LHCN-M2 (cell line): ENCODE measurements at regions not wholly inside any gene's neighbourhood (a gene's known extent, or its start where the extent isn't known, plus 50 kb on each side); places are given as distances from the start of the nearest gene placed in this dataset.

Source experiments
- DNase-seq: peaks from one replicate; pipeline ENCODE4 v3.0.0-alpha.2; 2012; ENCODE audit warnings: low read depth

DNA sequence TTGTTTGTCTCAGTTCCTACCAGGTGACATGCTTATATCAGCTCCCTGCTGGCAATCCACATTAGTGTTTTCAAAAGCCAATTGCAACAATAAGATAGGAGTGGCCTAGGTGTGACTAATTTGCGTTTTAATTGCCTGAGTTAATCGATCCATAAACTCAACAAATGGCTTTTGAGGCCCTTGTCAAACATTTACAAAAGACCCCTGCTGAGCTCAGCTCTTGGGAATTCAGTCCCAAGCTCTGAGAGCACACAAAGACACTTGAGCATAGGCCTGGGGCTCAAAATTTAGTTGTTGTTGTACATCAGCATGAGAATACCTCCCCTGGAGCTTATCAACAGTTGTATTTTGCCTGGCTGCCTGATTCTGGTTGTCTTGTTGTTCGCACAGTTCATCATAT, 1134.4 kb upstream of the TSPY4 start:
- DNase-seq = no peak

DNA sequence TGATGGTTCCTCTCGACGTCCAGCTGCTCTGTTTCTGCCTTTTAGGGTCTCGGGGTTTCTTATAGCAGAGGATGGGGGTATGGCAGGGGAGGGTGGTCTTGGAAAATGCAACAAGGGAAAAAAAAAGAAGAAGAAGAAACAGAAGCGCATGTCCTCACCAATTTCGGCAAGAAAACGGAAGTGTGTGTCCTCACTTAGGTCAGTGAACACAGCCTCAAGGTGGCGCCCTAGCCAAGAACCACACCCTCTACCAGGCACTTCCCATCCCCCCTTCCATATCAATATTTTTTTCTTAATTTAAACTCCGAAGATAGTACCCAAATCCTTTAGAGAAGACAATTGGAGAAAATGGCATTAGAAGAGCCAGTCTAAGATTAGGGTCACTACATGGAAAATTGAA, 1096.1 kb upstream of the TSPY4 start:
- DNase-seq = no peak

GRCh38 chrY:8273807-8274206, 1063.5 kb upstream of the TSPY4 start:
- no peak for DNase-seq

DNA sequence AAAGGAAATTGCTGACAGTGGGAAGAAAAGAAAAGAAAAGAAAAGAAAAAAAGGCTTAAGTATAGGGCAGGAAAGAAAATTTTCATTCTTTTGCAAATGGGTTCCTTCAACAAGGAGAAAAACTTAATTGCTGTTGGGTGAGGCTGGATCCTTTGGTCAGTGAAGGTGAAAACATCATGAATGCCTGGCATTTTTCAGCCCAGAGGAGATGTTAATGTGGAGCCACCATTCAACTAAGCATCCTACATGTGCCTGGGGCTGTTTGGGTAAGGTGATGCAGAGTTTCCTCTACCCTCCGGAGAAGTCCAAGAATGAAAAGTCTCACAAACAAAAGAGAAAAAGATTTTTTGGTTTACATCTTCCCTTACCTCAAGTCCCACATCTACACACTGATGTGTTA, 1032.2 kb upstream of the TSPY4 start:
- no peak for DNase-seq

DNA sequence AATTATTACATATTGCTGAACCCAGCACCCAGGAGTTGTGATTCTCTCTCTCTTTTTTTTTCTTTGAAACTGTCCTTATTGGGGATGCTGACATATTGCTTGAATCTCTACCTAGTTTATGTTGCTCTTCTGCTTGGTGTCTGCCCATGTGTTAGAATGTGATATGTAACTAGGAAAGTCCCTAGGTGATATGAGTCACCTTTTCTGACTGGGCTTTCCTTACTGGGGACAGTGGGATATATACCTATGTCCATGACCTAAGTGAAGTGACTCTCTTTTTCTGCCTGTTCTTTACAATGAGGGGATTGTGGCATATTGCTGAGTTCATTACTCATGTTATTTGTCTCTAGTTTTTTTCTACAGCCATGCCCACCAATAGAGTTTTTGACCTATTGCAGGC, 1013.2 kb upstream of the TSPY4 start:
- DNase-seq = no peak

GRCh38 chrY:8326944-8327343, 1010.3 kb upstream of the TSPY4 start:
- DNase-seq = no peak

- DNase-seq = no peak
These were observed 1009.4 kb upstream of the TSPY4 start for GRCh38 chrY:8327708-8328354.

GRCh38 chrY:8329431-8329830, 1007.8 kb upstream of the TSPY4 start:
- no peak for DNase-seq

DNA sequence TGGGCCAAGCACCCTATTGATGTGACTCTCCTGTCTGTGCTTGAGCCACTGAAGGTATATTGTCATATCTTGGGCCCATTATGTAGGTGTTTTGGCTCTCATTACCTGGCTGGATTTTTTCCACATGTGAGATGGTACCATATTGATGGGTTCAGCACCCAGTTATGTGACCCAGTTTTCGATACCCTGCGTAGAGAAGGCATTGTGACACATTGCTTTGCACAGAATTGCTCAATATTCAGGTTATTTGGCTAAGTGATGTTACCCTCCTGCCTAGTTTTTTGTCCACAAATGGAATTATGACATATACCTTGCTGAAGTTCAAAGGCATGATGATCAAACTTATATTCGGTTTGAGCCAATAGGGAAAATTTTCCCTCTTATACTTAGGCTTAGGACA, 1007.3 kb upstream of the TSPY4 start:
- no peak for DNase-seq

GRCh38 chrY:8333328-8333727, 1003.9 kb upstream of the TSPY4 start:
- no peak for DNase-seq

GRCh38 chrY:8335299-8335835, 1001.9 kb upstream of the TSPY4 start:
- DNase-seq = no peak

GRCh38 chrY:8336112-8336774, 1001.0 kb upstream of the TSPY4 start:
- DNase-seq = no peak

- no peak for DNase-seq
These were observed 996.3 kb upstream of the TSPY4 start for GRCh38 chrY:8341000-8341399.

GRCh38 chrY:8342173-8342572, 995.1 kb upstream of the TSPY4 start:
- no peak for DNase-seq

DNA sequence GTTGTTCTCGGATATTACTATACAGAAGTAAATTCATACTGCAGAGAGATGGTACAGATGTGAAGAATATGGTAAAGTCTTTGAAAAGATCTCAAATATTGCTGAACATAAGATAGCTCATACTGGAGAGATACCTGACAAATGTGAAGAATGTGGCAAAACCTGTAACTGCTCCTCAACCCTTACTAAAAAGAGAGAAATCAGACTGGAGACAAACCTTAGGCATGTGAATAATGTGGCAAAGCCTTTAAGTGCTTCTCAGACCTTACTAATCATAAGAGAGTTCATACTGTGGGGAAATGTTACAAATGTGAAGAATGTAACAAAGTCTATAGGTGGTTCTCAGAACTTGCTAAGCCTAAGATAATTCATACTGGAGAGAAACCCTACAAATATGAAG, 986.0 kb upstream of the TSPY4 start:
- DNase-seq = no peak

DNA sequence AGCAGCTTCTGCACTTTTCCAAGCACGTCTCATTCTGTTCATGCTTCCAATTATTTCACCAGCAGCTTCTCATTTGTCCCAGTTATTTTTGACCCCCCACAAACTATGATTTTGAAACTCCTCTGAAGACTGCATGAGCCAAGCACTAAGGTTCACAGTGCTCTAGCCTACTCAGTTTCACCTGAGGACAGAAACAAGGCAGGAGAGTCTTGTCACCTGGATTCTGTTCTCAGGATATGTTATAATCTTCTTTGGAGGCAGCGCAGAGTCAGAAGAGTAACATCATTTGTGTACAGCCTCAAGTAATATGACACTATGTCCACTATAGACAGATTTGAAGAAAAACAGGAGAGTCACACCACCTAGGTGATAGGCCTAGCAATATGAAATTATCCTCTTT, 985.1 kb upstream of the TSPY4 start:
- no peak for DNase-seq

- no peak for DNase-seq
These were observed 979.1 kb upstream of the TSPY4 start for GRCh38 chrY:8358161-8358560.

DNA sequence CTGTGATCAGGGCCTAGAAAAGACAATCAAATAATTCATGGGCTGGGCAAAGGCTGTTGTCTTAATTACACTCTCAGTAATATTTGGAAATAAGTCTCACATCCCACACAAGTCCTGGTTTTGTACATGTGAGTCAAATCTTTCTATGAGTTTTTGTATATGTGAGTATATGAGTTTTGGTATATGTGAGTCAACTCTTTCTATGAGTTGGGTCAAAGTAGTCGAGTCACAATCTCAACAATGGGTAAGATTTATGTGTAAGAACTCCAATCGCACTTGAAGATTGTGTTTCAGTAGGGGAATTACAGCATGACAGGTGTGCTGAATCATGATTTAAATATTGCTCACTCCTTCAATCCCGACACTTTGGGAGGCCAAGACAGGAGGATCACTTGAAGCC, 975.5 kb upstream of the TSPY4 start:
- no peak for DNase-seq

DNA sequence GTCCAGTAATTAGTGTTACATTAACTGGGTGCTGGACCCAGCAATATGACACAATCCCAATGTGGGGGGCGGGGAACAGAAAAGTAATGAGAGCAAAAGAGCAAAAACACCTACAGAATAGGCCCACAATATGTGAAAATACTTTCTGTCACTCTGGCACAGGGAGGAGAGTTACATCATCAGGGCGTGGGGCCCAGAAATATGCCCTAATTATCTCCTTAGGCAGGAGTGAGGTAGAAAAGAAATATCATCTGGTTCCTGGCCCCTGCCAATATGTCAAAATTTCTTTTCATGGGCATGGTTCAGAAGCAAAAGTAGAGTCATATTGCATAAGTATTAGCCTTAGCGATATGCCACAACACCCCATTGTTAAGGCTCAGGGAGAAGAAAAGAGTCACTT, 959.8 kb upstream of the TSPY4 start:
- DNase-seq = no peak

DNA sequence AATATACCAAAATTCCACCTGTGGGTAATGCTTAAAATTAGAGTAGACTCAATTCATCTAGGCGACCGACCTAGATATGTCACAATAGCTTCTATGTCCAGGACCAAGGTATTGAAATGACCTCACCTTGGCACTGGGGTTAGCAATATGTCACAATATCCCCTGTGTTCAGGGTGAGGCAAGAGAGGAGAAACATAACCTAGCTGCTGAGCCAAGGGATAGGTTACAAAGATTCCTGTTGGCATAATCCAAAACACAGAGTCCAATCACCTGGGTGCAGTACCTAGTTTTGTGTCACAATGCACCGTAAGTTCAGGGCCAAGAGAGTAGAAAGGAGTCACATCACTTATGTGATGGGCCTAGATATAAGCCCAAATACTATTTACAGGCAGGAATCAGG, 957.5 kb upstream of the TSPY4 start:
- DNase-seq = no peak

GRCh38 chrY:8381425-8381824, 955.8 kb upstream of the TSPY4 start:
- no peak for DNase-seq

DNA sequence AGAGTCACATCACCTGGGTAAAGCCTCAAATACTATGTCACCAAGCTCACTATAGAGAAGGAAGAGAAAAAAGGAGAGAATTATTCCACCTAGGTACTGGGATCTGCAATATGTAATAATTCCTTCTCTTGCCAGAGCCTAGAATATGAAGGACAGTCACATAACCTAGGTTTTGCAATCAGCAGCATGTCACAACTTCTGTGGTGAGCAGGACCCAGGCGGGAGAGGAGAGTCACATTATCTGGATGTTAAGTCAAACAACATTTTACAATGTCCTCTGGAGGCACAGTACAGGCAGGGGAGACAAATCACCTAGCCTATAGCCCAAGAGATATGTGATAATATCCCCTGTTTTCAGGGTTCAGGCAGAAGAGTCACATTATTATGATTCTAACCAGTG, 951.2 kb upstream of the TSPY4 start:
- DNase-seq = no peak

DNA sequence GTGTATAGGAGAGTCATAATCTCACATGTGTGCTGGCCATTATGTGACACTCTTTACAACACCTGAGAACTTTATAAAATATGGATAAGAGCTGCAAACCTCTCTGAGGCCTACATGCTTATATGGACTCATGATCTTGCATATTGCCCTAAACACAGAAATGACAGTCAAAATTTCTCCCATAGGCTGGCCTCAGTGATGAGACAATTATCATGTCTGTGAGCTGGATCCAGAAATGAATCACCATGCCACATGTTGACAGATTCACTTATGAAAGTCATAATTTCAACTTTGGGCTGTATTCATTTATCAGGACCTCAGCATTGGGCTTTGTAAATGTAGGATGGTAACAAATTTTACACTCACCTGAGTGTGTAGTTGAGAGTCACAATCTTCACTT, 948.8 kb upstream of the TSPY4 start:
- no peak for DNase-seq

GRCh38 chrY:8390310-8390709, 947.0 kb upstream of the TSPY4 start:
- no peak for DNase-seq
